Upper lobe of left lung (tissue), 6 donors: ENCODE measurements at regions not wholly inside any gene's neighbourhood (a gene's known extent, or its start where the extent isn't known, plus 50 kb on each side); places are given as distances from the start of the nearest gene placed in this dataset.

Source experiments
- ATAC-seq, 2 donors: fragments of 200-7000 bp; cut with Tn5 transposase; one replicate each; pipeline ENCODE4 v1.9.1; 2022; ENCODE audit warnings: mild to moderate bottlenecking in 2 of 2, moderate library complexity in 2 of 2; ENCODE audit not compliant: low FRiP score in 2 of 2
- DNase-seq, 2 donors: peaks; one replicate each; pipeline ENCODE4 v3.0.0-alpha.2; 2019 to 2020
- H3K27ac ChIP-seq, 4 donors: fragments of 200-600 bp; sonication (generic); one replicate each; pipeline ENCODE4 v1.5.1; 2016 to 2019
- H3K27me3 ChIP-seq, 4 donors: fragments of 200-600 bp; sonication (generic); one replicate each; pipeline ENCODE4 v1.5.1; 2017 to 2019
- H3K36me3 ChIP-seq, 4 donors: fragments of 200-600 bp; sonication (generic); one replicate each; pipeline ENCODE4 v1.5.1; 2016 to 2019
- H3K4me1 ChIP-seq, 4 donors: fragments of 200-600 bp; sonication (generic); one replicate each; pipeline ENCODE4 v1.5.1; 2018 to 2019
- H3K4me3 ChIP-seq, 4 donors: fragments of 200-600 bp; sonication (generic); one replicate each; pipeline ENCODE4 v1.5.1; 2017 to 2019; ENCODE audit warnings: mild to moderate bottlenecking in 2 of 4, moderate library complexity in 1 of 4
- H3K9me3 ChIP-seq, 4 donors: fragments of 200-600 bp; sonication (generic); one replicate each; pipeline ENCODE4 v1.5.1; 2018 to 2019
- CTCF ChIP-seq, 6 experiments: fragments of 450-650 bp in 4 of 6; fragments of 200-600 bp in 2 of 6; sonication (generic) in 2 of 6; IDR thresholded peaks; one replicate each; pipeline ENCODE4 v1.5.1; 2016 to 2019; ENCODE audit warnings: antibody characterized with exemption in 6 of 6
- EP300 ChIP-seq, 4 donors: sonication (generic); formaldehyde crosslinking; IDR thresholded peaks; one replicate each; pipeline ENCODE4 v1.5.1; 2017; ENCODE audit warnings: antibody characterized with exemption in 4 of 4, control low read depth in 2 of 4
- POLR2A ChIP-seq, 4 donors: fragments of 450-650 bp; IDR thresholded peaks; one replicate each; pipeline ENCODE4 v1.5.1; 2016 to 2017; ENCODE audit warnings: antibody characterized with exemption in 4 of 4, mild to moderate bottlenecking in 2 of 4
- POLR2AphosphoS5 ChIP-seq, 2 donors: sonication (generic); formaldehyde crosslinking; IDR thresholded peaks; one replicate each; pipeline ENCODE4 v1.5.1; 2017; ENCODE audit warnings: antibody characterized with exemption in 2 of 2
- WGBS, 2 donors: methylation state at CpG; one replicate each; pipeline ENCODE4 v1.1.5; 2017 to 2018; 5-methylcytosine and 5-hydroxymethylcytosine counted together
- donor health status: DM: no; HTN: no; CAD: no; lungs with moderate emphysema.
- donor health status: DM: no; HTN: yes; CAD: no; lungs with severe emphysema.

GRCh38 chr15:100788418-100789105 lies 91.1 kb upstream of the ALDH1A3 start:
- DNase-seq = no peak
- H3K27me3 ChIP-seq = no peaks in the 10 kb centered on the region
- no peak overlapping the region for H3K4me3 ChIP-seq
- no peaks in the 10 kb centered on the region for H3K36me3 ChIP-seq
- H3K4me1 ChIP-seq = no peaks in the 10 kb centered on the region
- 86 to 89% methylated on average over 4 to 7 of the region's 7 CpGs for WGBS, 2 donors
- no peak for ATAC-seq
- H3K9me3 ChIP-seq = no peaks in the 10 kb centered on the region
- TF ChIP-seq POLR2AphosphoS5 (IDR thresholded peaks at IDR 0.05) (no peak), CTCF (IDR thresholded peaks at IDR 0.05) (no peak), EP300 (IDR thresholded peaks at IDR 0.05) (no peak), POLR2A (IDR thresholded peaks at IDR 0.05) (no peak)
- no peak overlapping the region for H3K27ac ChIP-seq

GRCh38 chr15:100790786-100791265 lies 88.8 kb upstream of the ALDH1A3 start:
- H3K4me1 ChIP-seq = no peaks in the 10 kb centered on the region
- DNase-seq (no peak), ATAC-seq (no peak)
- no peak for TF ChIP-seq CTCF (IDR thresholded peaks at IDR 0.05)
- TF ChIP-seq POLR2A (IDR thresholded peaks at IDR 0.05) = no peak
- TF ChIP-seq POLR2AphosphoS5 (IDR thresholded peaks at IDR 0.05) = no peak
- no peak for TF ChIP-seq EP300 (IDR thresholded peaks at IDR 0.05)
- no peak overlapping the region for H3K27ac ChIP-seq
- no peaks in the 10 kb centered on the region for H3K9me3 ChIP-seq
- no peaks in the 10 kb centered on the region for H3K27me3 ChIP-seq
- 84 to 92% methylated on average over 8 of the region's 8 CpGs for WGBS, 2 donors
- no peak overlapping the region for H3K4me3 ChIP-seq
- no peaks in the 10 kb centered on the region for H3K36me3 ChIP-seq

GRCh38 chr15:100794008-100794407 lies 85.6 kb upstream of the ALDH1A3 start:
- H3K9me3 ChIP-seq = no peaks in the 10 kb centered on the region
- H3K36me3 ChIP-seq = no peaks in the 10 kb centered on the region
- no peaks in the 10 kb centered on the region for H3K4me1 ChIP-seq
- H3K27ac ChIP-seq = no peak overlapping the region
- 45 to 65% methylated on average over 3 of the region's 3 CpGs for WGBS, 2 donors
- no peaks in the 10 kb centered on the region for H3K27me3 ChIP-seq
- DNase-seq (no peak), ATAC-seq (no peak)
- no peak overlapping the region for H3K4me3 ChIP-seq
- TF ChIP-seq CTCF (IDR thresholded peaks at IDR 0.05) (no peak), POLR2A (IDR thresholded peaks at IDR 0.05) (no peak), POLR2AphosphoS5 (IDR thresholded peaks at IDR 0.05) (no peak), EP300 (IDR thresholded peaks at IDR 0.05) (no peak)

GRCh38 chr15:100801256-100801900 lies 78.3 kb upstream of the ALDH1A3 start:
- H3K36me3 ChIP-seq = no peaks in the 10 kb centered on the region
- no peaks in the 10 kb centered on the region for H3K27me3 ChIP-seq
- ATAC-seq = peak in 1 of 2 donors; percentile 15
- 89 to 92% methylated on average over 17 of the region's 17 CpGs for WGBS, 2 donors
- no peaks in the 10 kb centered on the region for H3K4me1 ChIP-seq
- H3K27ac ChIP-seq = no peak overlapping the region
- H3K9me3 ChIP-seq = peaks cover 0 to 3% (median 0%) of the 10 kb centered on the region in 4 donors
- DNase-seq = peak in 1 of 2 donors; percentile 61
- no peak overlapping the region for H3K4me3 ChIP-seq
- TF ChIP-seq POLR2A (IDR thresholded peaks at IDR 0.05) (no peak), EP300 (IDR thresholded peaks at IDR 0.05) (no peak)

- H3K27ac ChIP-seq = no peak overlapping the region
- ATAC-seq (no peak), DNase-seq (peak in 1 of 2 donors; percentile 51)
- no peak overlapping the region for H3K4me3 ChIP-seq
- no peaks in the 10 kb centered on the region for H3K4me1 ChIP-seq
- TF ChIP-seq POLR2A (IDR thresholded peaks at IDR 0.05) = no peak
- TF ChIP-seq EP300 (IDR thresholded peaks at IDR 0.05) = no peak
- no peak for TF ChIP-seq CTCF (IDR thresholded peaks at IDR 0.05)
- no peak for TF ChIP-seq POLR2AphosphoS5 (IDR thresholded peaks at IDR 0.05)
- WGBS, 2 donors = 90 to 97% methylated on average over 6 to 14 of the region's 14 CpGs
- peaks cover 0 to 3% (median 2%) of the 10 kb centered on the region in 4 donors for H3K9me3 ChIP-seq
- H3K36me3 ChIP-seq = no peaks in the 10 kb centered on the region
- H3K27me3 ChIP-seq = no peaks in the 10 kb centered on the region
Measured at GRCh38 chr15:100802421-100803170, 77.0 kb upstream of the ALDH1A3 start.
